PC-9 (cell line): ENCODE measurements at regions not wholly inside any gene's neighbourhood (a gene's known extent, or its start where the extent isn't known, plus 50 kb on each side); places are given as distances from the start of the nearest gene placed in this dataset.

Source experiments
- CTCF ChIP-seq: fragments of 200-600 bp; sonication (generic); conservative IDR thresholded peaks from 2 replicates; pipeline ENCODE4 v1.6.1; 2017; ENCODE audit warnings: mixed run types, antibody characterized with exemption, mild to moderate bottlenecking, moderate library complexity
- EZH2 ChIP-seq: fragments of 200-600 bp; sonication (generic); IDR thresholded peaks from 2 replicates; pipeline ENCODE4 v1.8.0; 2017; ENCODE audit warnings: antibody characterized with exemption, low read depth

GRCh38 chr5:166716856-166717492 is 1574.5 kb upstream of the WWC1 start:
- no peak for TF ChIP-seq CTCF
- no peak for TF ChIP-seq EZH2
